Immature natural killer cell (primary cell): ENCODE measurements at regions not wholly inside any gene's neighbourhood (a gene's known extent, or its start where the extent isn't known, plus 50 kb on each side); places are given as distances from the start of the nearest gene placed in this dataset.

Experiments used
- DNase-seq, 3 donors: peaks; one replicate each; pipeline ENCODE4 v3.0.0; 2022; ENCODE audit warnings: mixed read lengths in 1 of 3
- H3K27ac Mint-ChIP-seq, 6 donors: one replicate each; pipeline ENCODE4 v1.8.0; 2020; ENCODE audit warnings: mixed read lengths in 6 of 6, mild to moderate bottlenecking in 5 of 6, inconsistent platforms in 4 of 6, moderate library complexity in 3 of 6
- H3K27me3 Mint-ChIP-seq, 3 donors: one replicate each; pipeline ENCODE4 v1.8.0; 2020 to 2021; ENCODE audit warnings: low read depth in 3 of 3, mild to moderate bottlenecking in 3 of 3, mixed read lengths in 3 of 3, moderate library complexity in 3 of 3, inconsistent platforms in 1 of 3
- H3K36me3 Mint-ChIP-seq, 3 donors: one replicate each; pipeline ENCODE4 v1.8.0; 2020; ENCODE audit warnings: mixed read lengths in 3 of 3, inconsistent platforms in 2 of 3, mild to moderate bottlenecking in 2 of 3
- H3K4me1 Mint-ChIP-seq, 2 donors: one replicate each; pipeline ENCODE4 v1.8.0; 2020; ENCODE audit warnings: inconsistent platforms in 2 of 2, mild to moderate bottlenecking in 2 of 2, mixed read lengths in 2 of 2, moderate library complexity in 1 of 2
- H3K4me3 Mint-ChIP-seq, 5 donors: one replicate each; pipeline ENCODE4 v1.8.0; 2020; ENCODE audit warnings: mild to moderate bottlenecking in 5 of 5, mixed read lengths in 5 of 5, inconsistent platforms in 3 of 5, moderate library complexity in 3 of 5
- H3K9me3 Mint-ChIP-seq, 6 donors: one replicate each; pipeline ENCODE4 v1.8.0; 2020; ENCODE audit warnings: mild to moderate bottlenecking in 6 of 6, mixed read lengths in 6 of 6, inconsistent platforms in 4 of 6, moderate library complexity in 3 of 6

DNA sequence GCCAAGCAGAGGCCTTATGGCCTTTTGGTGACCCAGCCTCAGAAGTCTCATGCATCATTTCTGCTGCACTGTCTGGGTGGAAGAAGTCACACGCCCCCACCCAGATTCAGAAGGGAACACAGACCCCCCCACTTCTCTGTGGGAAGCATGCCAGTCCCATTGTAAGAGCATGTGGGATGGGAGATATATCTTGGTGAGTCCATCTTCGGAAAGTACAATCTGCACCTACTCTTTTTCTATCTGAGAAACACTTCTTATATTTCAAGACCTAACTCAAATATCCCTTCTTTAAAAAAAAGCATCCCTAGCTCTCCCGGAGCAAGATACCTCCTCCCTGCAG, 159.6 kb upstream of the FGGY start:
- H3K4me1 Mint-ChIP-seq: peaks cover 0 to 7% of the 10 kb centered on the region in 2 donors
- no peak overlapping the region for H3K4me3 Mint-ChIP-seq
- peaks cover 0 to 3% (median 0%) of the 10 kb centered on the region in 3 donors for H3K36me3 Mint-ChIP-seq
- no peaks in the 10 kb centered on the region for H3K9me3 Mint-ChIP-seq
- no peak overlapping the region for H3K27ac Mint-ChIP-seq
- no peak for DNase-seq
- peaks cover 2 to 8% (median 2%) of the 10 kb centered on the region in 3 donors for H3K27me3 Mint-ChIP-seq

DNA sequence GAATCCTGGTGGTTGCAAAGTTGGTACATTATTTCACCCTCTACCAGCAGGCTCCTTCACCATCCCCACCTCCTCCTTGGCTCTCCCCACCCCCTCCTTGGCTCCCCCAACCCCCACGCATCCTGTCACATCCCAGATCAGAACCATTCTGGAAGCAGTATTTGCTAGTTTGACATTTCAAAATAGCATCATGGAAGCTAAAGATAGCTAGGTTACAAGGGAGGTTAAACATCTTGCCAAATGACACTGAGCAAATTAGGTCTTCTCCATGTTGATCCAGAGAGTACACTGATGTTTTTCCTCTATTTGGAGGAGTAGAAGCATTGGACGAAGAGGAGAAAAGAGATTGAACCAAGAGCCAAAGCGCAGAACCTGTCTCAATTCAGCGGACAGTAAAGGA, 158.9 kb upstream of the FGGY start:
- no peaks in the 10 kb centered on the region for H3K9me3 Mint-ChIP-seq
- H3K36me3 Mint-ChIP-seq: peaks cover 0 to 3% (median 0%) of the 10 kb centered on the region in 3 donors
- H3K4me3 Mint-ChIP-seq: no peak overlapping the region
- H3K27ac Mint-ChIP-seq: no peak overlapping the region
- peaks cover 0 to 7% of the 10 kb centered on the region in 2 donors for H3K4me1 Mint-ChIP-seq
- no peak for DNase-seq
- H3K27me3 Mint-ChIP-seq: peaks cover 2 to 8% (median 2%) of the 10 kb centered on the region in 3 donors

- peaks cover 0 to 7% of the 10 kb centered on the region in 2 donors for H3K4me1 Mint-ChIP-seq
- peaks cover 0 to 3% (median 0%) of the 10 kb centered on the region in 3 donors for H3K36me3 Mint-ChIP-seq
- DNase-seq: no peak
- no peaks in the 10 kb centered on the region for H3K9me3 Mint-ChIP-seq
- H3K27ac Mint-ChIP-seq: no peak overlapping the region
- peaks cover 2 to 8% (median 2%) of the 10 kb centered on the region in 3 donors for H3K27me3 Mint-ChIP-seq
- no peak overlapping the region for H3K4me3 Mint-ChIP-seq
Observed at GRCh38 chr1:59138402-59138801, 158.5 kb upstream of the FGGY start.

DNA sequence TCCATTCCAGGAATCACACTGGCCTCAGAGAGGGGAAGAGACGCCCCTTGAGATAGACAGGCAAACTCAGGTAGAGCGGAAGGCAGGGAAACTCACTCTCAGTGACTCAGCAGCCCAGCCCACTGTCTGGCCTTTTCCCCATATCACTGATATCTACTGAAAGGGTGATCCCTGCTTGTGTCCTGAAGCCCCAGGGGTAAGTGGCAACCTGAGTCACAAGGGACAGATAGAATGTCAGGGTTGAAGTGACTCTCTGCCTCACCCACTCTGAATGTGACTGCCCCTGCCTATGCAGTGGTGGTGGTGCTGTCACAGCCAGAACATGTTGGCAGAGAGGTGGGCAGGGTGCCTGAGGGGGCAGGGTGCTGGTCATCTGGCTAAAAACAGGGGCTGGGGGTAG, 157.5 kb upstream of the FGGY start:
- H3K4me1 Mint-ChIP-seq: peaks cover 0 to 7% of the 10 kb centered on the region in 2 donors
- H3K9me3 Mint-ChIP-seq: no peaks in the 10 kb centered on the region
- H3K27ac Mint-ChIP-seq: no peak overlapping the region
- no peak for DNase-seq
- no peak overlapping the region for H3K4me3 Mint-ChIP-seq
- peaks cover 2 to 8% (median 2%) of the 10 kb centered on the region in 3 donors for H3K27me3 Mint-ChIP-seq
- peaks cover 0 to 3% (median 0%) of the 10 kb centered on the region in 3 donors for H3K36me3 Mint-ChIP-seq

DNA sequence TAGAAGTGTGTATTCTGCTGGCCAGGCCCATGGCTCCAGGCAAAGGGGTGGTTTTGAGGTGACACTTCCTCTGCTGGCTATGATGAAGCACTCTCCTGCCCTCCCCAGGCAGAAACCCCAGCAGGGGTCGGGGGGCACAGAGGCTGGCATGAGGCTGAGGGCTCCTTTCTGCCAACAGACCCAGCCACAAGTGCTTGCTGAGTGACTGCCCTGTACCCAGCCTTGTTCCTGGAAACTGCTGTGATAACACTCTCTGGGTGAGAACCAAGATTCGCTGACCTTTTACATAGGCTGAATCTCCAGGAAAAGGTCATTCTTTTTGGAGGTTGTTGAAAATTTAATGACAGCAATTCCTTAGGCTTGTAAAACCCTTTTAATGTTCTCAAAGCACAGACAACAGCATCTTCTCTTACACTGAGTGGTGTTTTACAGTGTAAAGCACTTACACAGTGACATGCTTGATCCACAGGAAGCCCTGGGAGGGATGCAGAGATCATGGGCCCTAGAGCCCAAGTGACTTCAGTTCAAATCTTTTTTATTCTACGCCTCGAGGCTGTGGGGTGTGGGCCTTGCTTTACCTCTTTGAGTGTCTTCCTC, 155.5 kb upstream of the FGGY start:
- no peak for DNase-seq
- peaks cover 4 to 11% of the 10 kb centered on the region in 2 donors for H3K4me1 Mint-ChIP-seq
- no peaks in the 10 kb centered on the region for H3K9me3 Mint-ChIP-seq
- no peak overlapping the region for H3K27ac Mint-ChIP-seq
- H3K4me3 Mint-ChIP-seq: no peak overlapping the region
- H3K27me3 Mint-ChIP-seq: peaks cover 0 to 6% (median 2%) of the 10 kb centered on the region in 3 donors
- peaks cover 0 to 3% (median 0%) of the 10 kb centered on the region in 3 donors for H3K36me3 Mint-ChIP-seq

DNA sequence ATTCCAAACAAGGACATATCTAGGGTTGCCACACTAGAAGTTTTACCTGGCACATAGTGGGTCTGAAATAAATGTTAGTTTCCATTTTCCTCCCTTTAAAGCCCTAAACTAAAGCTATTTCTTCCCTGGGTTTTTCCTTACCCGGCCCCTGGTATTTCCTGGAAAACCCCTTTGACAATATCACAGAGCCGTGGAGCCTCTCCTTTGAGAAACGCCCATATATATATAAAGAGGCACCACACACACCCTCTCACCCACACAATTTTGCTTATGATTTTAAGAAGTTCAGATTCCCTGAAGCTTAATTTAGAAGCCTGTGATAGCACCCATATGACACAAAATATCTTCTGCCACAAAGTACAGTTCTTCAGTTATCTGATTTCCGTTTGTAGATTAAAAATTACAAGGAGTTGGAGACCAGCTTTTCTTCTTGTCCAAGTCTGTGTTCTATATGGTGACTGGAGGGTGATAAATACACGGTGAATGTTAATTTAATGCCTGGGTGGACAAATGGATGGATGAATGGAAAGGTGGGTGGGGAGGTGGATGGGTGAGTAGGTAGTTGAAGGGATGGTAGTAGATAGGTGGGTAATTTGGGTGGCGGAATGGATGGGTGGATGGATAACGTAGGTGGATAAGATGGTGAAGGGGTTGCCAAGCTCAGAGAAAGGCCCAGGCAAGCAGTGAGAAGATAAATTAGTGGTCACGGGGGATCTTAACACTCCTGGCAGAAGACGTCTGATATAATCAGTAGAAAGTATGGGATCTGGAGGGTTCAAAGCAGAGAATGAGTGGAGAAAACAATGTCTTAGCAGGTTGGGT, 154.4 kb upstream of the FGGY start:
- Mint-ChIP-seq H3K9me3 (no peaks in the 10 kb centered on the region), H3K4me1 (peaks cover 12 to 20% of the 10 kb centered on the region in 2 donors), H3K36me3 (peaks cover 0 to under 1% (median 0%) of the 10 kb centered on the region in 3 donors), H3K27ac (no peak overlapping the region), H3K27me3 (peaks cover 0 to 6% (median 2%) of the 10 kb centered on the region in 3 donors), H3K4me3 (no peak overlapping the region)
- DNase-seq: no peak

- no peaks in the 10 kb centered on the region for H3K9me3 Mint-ChIP-seq
- no peaks in the 10 kb centered on the region for H3K36me3 Mint-ChIP-seq
- no peak overlapping the region for H3K4me3 Mint-ChIP-seq
- peaks cover 12 to 19% of the 10 kb centered on the region in 2 donors for H3K4me1 Mint-ChIP-seq
- no peak for DNase-seq
- peaks cover 0 to 6% (median 2%) of the 10 kb centered on the region in 3 donors for H3K27me3 Mint-ChIP-seq
- H3K27ac Mint-ChIP-seq: no peak overlapping the region
Observed at GRCh38 chr1:59143133-59143487, 153.8 kb upstream of the FGGY start.

DNA sequence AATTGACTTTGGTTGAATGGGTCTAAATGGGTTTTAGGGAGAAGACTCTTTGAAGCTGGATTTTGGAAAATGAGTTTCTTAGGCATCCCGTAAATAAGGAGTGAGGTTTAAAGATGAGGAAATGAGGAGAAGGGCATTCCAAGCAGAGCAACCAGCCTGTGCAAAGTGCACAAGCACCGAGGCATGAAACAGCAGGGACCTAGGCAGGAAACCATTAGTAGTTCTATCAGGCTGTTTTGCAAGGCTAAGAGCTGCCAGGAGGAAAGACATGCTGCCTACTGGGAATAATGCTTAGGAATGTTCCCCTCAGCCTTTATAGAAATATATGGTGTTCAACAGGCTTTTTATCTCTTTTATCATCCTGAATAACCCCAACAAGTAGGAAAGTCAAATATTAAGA, 153.1 kb upstream of the FGGY start:
- Mint-ChIP-seq H3K27ac (no peak overlapping the region), H3K4me3 (no peak overlapping the region), H3K4me1 (peaks cover 12 to 14% of the 10 kb centered on the region in 2 donors), H3K27me3 (peaks cover 0 to 6% (median 1%) of the 10 kb centered on the region in 3 donors), H3K9me3 (no peaks in the 10 kb centered on the region), H3K36me3 (no peaks in the 10 kb centered on the region)
- no peak for DNase-seq

DNA sequence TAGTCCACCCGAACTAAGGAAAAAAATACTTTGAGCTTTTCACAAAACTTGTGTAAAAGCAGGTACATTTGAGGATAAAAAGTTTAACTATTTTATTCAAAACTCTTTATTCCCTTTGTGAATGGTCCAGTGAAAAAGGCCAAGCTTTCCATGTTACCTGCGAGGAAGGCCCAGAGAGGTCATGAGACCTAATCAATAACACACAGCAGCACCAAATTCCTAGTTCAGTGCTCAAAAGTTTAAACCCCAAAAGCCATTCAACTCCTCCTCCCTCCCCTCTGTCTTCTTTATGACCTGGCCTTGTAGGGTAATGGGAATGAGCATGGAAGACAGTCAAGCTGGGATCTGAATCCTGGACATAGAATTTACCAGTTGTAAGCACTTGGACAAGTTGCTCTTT, 151.9 kb upstream of the FGGY start:
- H3K36me3 Mint-ChIP-seq: no peaks in the 10 kb centered on the region
- peak overlapping the region in 1 of 5 donors; percentile 14 for H3K4me3 Mint-ChIP-seq
- peaks cover 12 to 14% of the 10 kb centered on the region in 2 donors for H3K4me1 Mint-ChIP-seq
- H3K9me3 Mint-ChIP-seq: no peaks in the 10 kb centered on the region
- no peak overlapping the region for H3K27ac Mint-ChIP-seq
- DNase-seq: no peak
- H3K27me3 Mint-ChIP-seq: peaks cover 0 to 6% (median 0%) of the 10 kb centered on the region in 3 donors

DNA sequence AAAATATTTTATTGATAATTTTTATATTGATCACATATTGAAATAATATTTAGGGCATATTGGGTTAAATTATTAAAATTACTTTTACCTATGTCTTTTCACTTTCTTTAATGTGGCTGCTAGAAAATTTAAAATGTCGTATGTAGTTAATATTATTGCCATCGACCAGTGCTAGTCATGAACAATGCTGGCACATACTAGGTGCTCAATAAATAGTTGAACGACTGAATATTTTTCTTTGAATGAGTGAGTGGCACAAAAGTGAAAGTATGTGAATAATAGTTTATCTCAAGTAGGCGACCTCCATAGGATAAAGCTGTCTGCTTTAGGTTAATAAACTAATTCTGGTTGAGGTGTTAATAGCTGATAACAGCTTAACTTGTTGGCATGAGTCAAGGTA, 150.8 kb upstream of the FGGY start:
- H3K4me1 Mint-ChIP-seq: peaks cover 18 to 22% of the 10 kb centered on the region in 2 donors

GRCh38 chr1:59146651-59147358, 150.1 kb upstream of the FGGY start:
- Mint-ChIP-seq H3K27me3 (peaks cover 0 to 6% (median 1%) of the 10 kb centered on the region in 3 donors), H3K36me3 (no peaks in the 10 kb centered on the region), H3K9me3 (no peaks in the 10 kb centered on the region), H3K27ac (peak overlapping the region; percentile 79 to 94 (median 89)), H3K4me3 (peak overlapping the region; percentile 93 to 95 (median 94)), H3K4me1 (peaks cover 18 to 25% of the 10 kb centered on the region in 2 donors)
- DNase-seq: peak; percentile 61 to 69 (median 63)

More for the DNA sequence above, 150.8 kb upstream of the FGGY start:
- no peaks in the 10 kb centered on the region for H3K36me3 Mint-ChIP-seq
- peak overlapping the region; percentile 79 to 94 (median 89) for H3K27ac Mint-ChIP-seq
- no peak for DNase-seq
- H3K9me3 Mint-ChIP-seq: no peaks in the 10 kb centered on the region
- peaks cover 0 to 6% (median 0%) of the 10 kb centered on the region in 3 donors for H3K27me3 Mint-ChIP-seq
- peak overlapping the region; percentile 93 to 95 (median 94) for H3K4me3 Mint-ChIP-seq

GRCh38 chr1:59149435-59149834, 147.5 kb upstream of the FGGY start:
- DNase-seq: no peak
- Mint-ChIP-seq H3K9me3 (no peaks in the 10 kb centered on the region), H3K27ac (no peak overlapping the region), H3K4me1 (peaks cover 18 to 25% of the 10 kb centered on the region in 2 donors), H3K4me3 (no peak overlapping the region), H3K27me3 (peaks cover 0 to 7% (median 1%) of the 10 kb centered on the region in 3 donors), H3K36me3 (no peaks in the 10 kb centered on the region)

GRCh38 chr1:59150577-59151386, 146.1 kb upstream of the FGGY start:
- Mint-ChIP-seq H3K9me3 (no peaks in the 10 kb centered on the region), H3K27ac (peak overlapping the region in 1 of 6 donors; percentile 39), H3K27me3 (peaks cover 0 to 6% (median 3%) of the 10 kb centered on the region in 3 donors), H3K36me3 (no peaks in the 10 kb centered on the region), H3K4me1 (peaks cover 18 to 25% of the 10 kb centered on the region in 2 donors), H3K4me3 (peak overlapping the region in 1 of 5 donors; percentile 7)
- DNase-seq: peak in 1 of 3 donors; percentile 2
